Smooth muscle cell (in vitro differentiated cells): ENCODE measurements at regions not wholly inside any gene's neighbourhood (a gene's known extent, or its start where the extent isn't known, plus 50 kb on each side); places are given as distances from the start of the nearest gene placed in this dataset.

Experiments used
- DNase-seq: peaks from one replicate; lab custom pipeline; 2025; ENCODE audit not compliant: unreplicated experiment; lab: John Stamatoyannopoulos, UW
- H2AFZ ChIP-seq: fragments of 200-600 bp; sonication (generic); 2 replicates; pipeline ENCODE4 v1.6.0; 2016; ENCODE audit warnings: antibody characterized with exemption, low read depth, mild to moderate bottlenecking
- H3F3A ChIP-seq: fragments of 200-600 bp; sonication (generic); 2 replicates; pipeline ENCODE4 v1.6.0; 2017; ENCODE audit warnings: antibody characterized with exemption, low read depth
- H3K27ac ChIP-seq: fragments of 200-600 bp; sonication (generic); 2 replicates; pipeline ENCODE4 v1.5.1; 2016; ENCODE audit warnings: low read depth, mild to moderate bottlenecking
- H3K27me3 ChIP-seq: fragments of 200-600 bp; sonication (generic); 2 replicates; pipeline ENCODE4 v1.6.1; 2016; ENCODE audit warnings: low read depth, mild to moderate bottlenecking
- H3K36me3 ChIP-seq: fragments of 200-600 bp; sonication (generic); 2 replicates; pipeline ENCODE4 v1.5.1; 2016; ENCODE audit warnings: low read depth
- H3K4me1 ChIP-seq: fragments of 200-600 bp; sonication (generic); 2 replicates; pipeline ENCODE4 v1.5.1; 2016; ENCODE audit warnings: low read depth
- H3K4me2 ChIP-seq: fragments of 200-600 bp; sonication (generic); 2 replicates; pipeline ENCODE4 v1.6.0; 2016; ENCODE audit warnings: mild to moderate bottlenecking
- H3K4me3 ChIP-seq: fragments of 200-600 bp; sonication (generic); 2 replicates; pipeline ENCODE4 v1.5.1; 2016; ENCODE audit warnings: mild to moderate bottlenecking
- H3K79me2 ChIP-seq: fragments of 200-600 bp; sonication (generic); 2 replicates; pipeline ENCODE4 v1.6.0; 2016; ENCODE audit warnings: low read depth, mild to moderate bottlenecking
- H3K9ac ChIP-seq: fragments of 200-600 bp; sonication (generic); 2 replicates; pipeline ENCODE4 v1.6.0; 2016; ENCODE audit warnings: low read depth
- H3K9me3 ChIP-seq: fragments of 200-600 bp; sonication (generic); replicated peaks from 2 replicates; pipeline ENCODE4 v1.5.1; 2016; ENCODE audit warnings: low read depth
- H4K20me1 ChIP-seq: fragments of 200-600 bp; sonication (generic); 2 replicates; pipeline ENCODE4 v1.6.0; 2016; ENCODE audit warnings: low read depth
- CTCF ChIP-seq: fragments of 200-600 bp; sonication (generic); IDR thresholded peaks from 2 replicates; pipeline ENCODE4 v1.5.1; 2017; ENCODE audit warnings: borderline replicate concordance, mild to moderate bottlenecking, antibody characterized with exemption; ENCODE audit not compliant: insufficient read depth, poor library complexity, severe bottlenecking
- WGBS: methylation state at CpG from one replicate; pipeline ENCODE4 v1.1.7; 2016; ENCODE audit warnings: low lambda C conversion rate; 5-methylcytosine and 5-hydroxymethylcytosine counted together

GRCh38 chr9:89993678-89994630, 389.1 kb downstream of the GADD45G start:
- no peak for DNase-seq
- H3K9me3 ChIP-seq: no peaks in the 10 kb centered on the region
- no peaks in the 10 kb centered on the region for H3K27me3 ChIP-seq
- 23% methylated on average over 5 of the region's 5 CpGs for WGBS
- H3K4me3 ChIP-seq: no peak overlapping the region
- H2AFZ ChIP-seq: no peak overlapping the region
- H3K9ac ChIP-seq: no peak overlapping the region
- H3K4me1 ChIP-seq: peaks cover 6% of the 10 kb centered on the region
- TF ChIP-seq CTCF: no peak
- no peaks in the 10 kb centered on the region for H3K79me2 ChIP-seq
- no peaks in the 10 kb centered on the region for H4K20me1 ChIP-seq
- H3F3A ChIP-seq: no peaks in the 10 kb centered on the region
- no peak overlapping the region for H3K4me2 ChIP-seq
- no peaks in the 10 kb centered on the region for H3K36me3 ChIP-seq
- no peak overlapping the region for H3K27ac ChIP-seq

GRCh38 chr9:89994988-89995613, 390.3 kb downstream of the GADD45G start:
- Histone ChIP-seq H3K9ac (no peak overlapping the region), H3K79me2 (no peaks in the 10 kb centered on the region), H3K27ac (no peak overlapping the region), H3K27me3 (no peaks in the 10 kb centered on the region), H3K4me2 (no peak overlapping the region), H3K4me1 (peaks cover 7% of the 10 kb centered on the region), H3K9me3 (no peaks in the 10 kb centered on the region), H4K20me1 (no peaks in the 10 kb centered on the region), H3K4me3 (no peak overlapping the region), H3F3A (no peaks in the 10 kb centered on the region), H2AFZ (no peak overlapping the region), H3K36me3 (no peaks in the 10 kb centered on the region)
- TF ChIP-seq CTCF: no peak
- no peak for DNase-seq
- 77% methylated on average over 19 of the region's 19 CpGs for WGBS

- Histone ChIP-seq H3K27ac (no peak overlapping the region), H3K4me3 (no peak overlapping the region), H3K9me3 (no peaks in the 10 kb centered on the region), H3K36me3 (no peaks in the 10 kb centered on the region), H3F3A (no peaks in the 10 kb centered on the region), H3K9ac (no peak overlapping the region), H3K4me1 (peaks cover 10% of the 10 kb centered on the region), H3K79me2 (no peaks in the 10 kb centered on the region), H4K20me1 (no peaks in the 10 kb centered on the region), H3K4me2 (no peak overlapping the region), H3K27me3 (no peaks in the 10 kb centered on the region), H2AFZ (no peak overlapping the region)
- WGBS: 90% methylated on average over 5 of the region's 5 CpGs
- no peak for DNase-seq
- TF ChIP-seq CTCF: no peak
These were observed 391.3 kb downstream of the GADD45G start for GRCh38 chr9:89996116-89996515.
